Endodermal cell (in vitro differentiated cells): ENCODE measurements at regions not wholly inside any gene's neighbourhood (a gene's known extent, or its start where the extent isn't known, plus 50 kb on each side); places are given as distances from the start of the nearest gene placed in this dataset.

ENCODE experiments used
- DNase-seq: peaks from one replicate; pipeline ENCODE4 v3.0.0-alpha.2; 2017
- H3K27ac ChIP-seq: 2 replicates; pipeline ENCODE4 v1.5.1; 2013; ENCODE audit warnings: mild to moderate bottlenecking, low read depth, low read length, moderate library complexity
- H3K27me3 ChIP-seq: 2 replicates; pipeline ENCODE4 v1.6.1; 2013; ENCODE audit warnings: mild to moderate bottlenecking, low read length, moderate library complexity; ENCODE audit not compliant: insufficient read depth, control insufficient read depth, poor library complexity, severe bottlenecking
- H3K36me3 ChIP-seq: 2 replicates; pipeline ENCODE4 v1.7.0; 2013; ENCODE audit warnings: mild to moderate bottlenecking, low read length, moderate library complexity; ENCODE audit not compliant: control insufficient read depth, insufficient read depth
- H3K4me1 ChIP-seq: one replicate; pipeline ENCODE4 v1.7.0; 2013; ENCODE audit warnings: low read length; ENCODE audit not compliant: control insufficient read depth, insufficient read depth
- H3K4me3 ChIP-seq: 2 replicates; pipeline ENCODE4 v1.5.1; 2013; ENCODE audit warnings: mild to moderate bottlenecking, low read length, moderate library complexity
- H3K9ac ChIP-seq: 2 replicates; pipeline ENCODE4 v1.6.1; 2013; ENCODE audit warnings: mild to moderate bottlenecking, low read length, moderate library complexity; ENCODE audit not compliant: poor library complexity, severe bottlenecking; ENCODE audit errors: extremely low read depth
- H3K9me3 ChIP-seq: 2 replicates; pipeline ENCODE4 v1.6.1; 2013; ENCODE audit warnings: mild to moderate bottlenecking, low read length, moderate library complexity; ENCODE audit not compliant: control insufficient read depth
- H3K27ac Mint-ChIP-seq: 2 replicates; pipeline ENCODE4 v1.8.0; 2020; ENCODE audit warnings: mixed read lengths
- H3K27me3 Mint-ChIP-seq: 2 replicates; pipeline ENCODE4 v1.8.0; 2021; ENCODE audit warnings: mild to moderate bottlenecking, mixed read lengths; ENCODE audit not compliant: insufficient read depth
- H3K36me3 Mint-ChIP-seq: 2 replicates; pipeline ENCODE4 v1.8.0; 2020; ENCODE audit warnings: low read depth, mixed read lengths
- H3K4me1 Mint-ChIP-seq: 2 replicates; pipeline ENCODE4 v1.8.0; 2020; ENCODE audit warnings: mixed read lengths
- H3K4me3 Mint-ChIP-seq: 2 replicates; pipeline ENCODE4 v1.8.0; 2020; ENCODE audit warnings: mild to moderate bottlenecking, moderate library complexity, mixed read lengths
- H3K9me3 Mint-ChIP-seq: 2 replicates; pipeline ENCODE4 v1.8.0; 2020; ENCODE audit warnings: mild to moderate bottlenecking, mixed read lengths
- WGBS, 2 experiments: methylation state at CpG; one replicate each; pipeline versions ENCODE4 v1.1.5 to v1.1.7; 2013; ENCODE audit warnings: missing lambda C conversion rate in 2 of 2, mixed read lengths in 1 of 2; ENCODE audit not compliant: insufficient coverage in 1 of 2, insufficient read length in 1 of 2; 5-methylcytosine and 5-hydroxymethylcytosine counted together
- TF ChIP-seq, protein P1 (sequence below): fragments of 200-600 bp; sonication (generic); conservative IDR thresholded peaks from 2 replicates; pipeline ENCODE4 v1.5.0; 2021; ENCODE audit warnings: antibody characterized with exemption, mild to moderate bottlenecking

DNA sequence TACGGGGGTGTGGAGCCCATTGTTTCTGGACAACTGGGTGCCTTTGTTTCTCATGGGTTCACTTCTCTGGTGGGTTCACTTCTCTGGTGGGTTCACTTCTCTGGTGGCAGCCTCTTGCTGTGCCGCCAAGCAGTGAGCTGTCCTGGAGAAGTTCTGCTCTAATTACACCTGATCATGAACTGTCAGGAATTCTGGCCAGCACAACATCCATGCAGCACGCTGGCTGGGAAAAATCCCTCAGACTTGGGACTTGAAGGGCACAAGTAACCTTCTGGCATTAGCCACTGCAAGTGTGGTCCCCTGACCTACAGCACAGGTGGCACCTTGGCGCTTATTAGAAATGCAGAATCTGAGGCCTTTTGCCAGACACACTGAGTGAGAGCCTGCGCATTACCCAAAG is 752.5 kb downstream of the QKI start:
- DNase-seq = no peak
- peaks cover 6% of the 10 kb centered on the region for H3K9me3 ChIP-seq
- no peak overlapping the region for H3K4me3 ChIP-seq
- Mint-ChIP-seq H3K9me3 (peaks cover 2% of the 10 kb centered on the region), H3K27me3 (no peaks in the 10 kb centered on the region), H3K27ac (no peak overlapping the region), H3K4me1 (peaks cover 12% of the 10 kb centered on the region), H3K4me3 (no peak overlapping the region), H3K36me3 (no peaks in the 10 kb centered on the region)
- H3K4me1 ChIP-seq = no peaks in the 10 kb centered on the region
- H3K27ac ChIP-seq = no peak overlapping the region
- H3K9ac ChIP-seq = no peak overlapping the region
- WGBS, 2 experiments = 94 to 97% methylated on average over 4 to 5 of the region's 5 CpGs
- no peaks in the 10 kb centered on the region for H3K36me3 ChIP-seq
- TF ChIP-seq, protein P1, sequence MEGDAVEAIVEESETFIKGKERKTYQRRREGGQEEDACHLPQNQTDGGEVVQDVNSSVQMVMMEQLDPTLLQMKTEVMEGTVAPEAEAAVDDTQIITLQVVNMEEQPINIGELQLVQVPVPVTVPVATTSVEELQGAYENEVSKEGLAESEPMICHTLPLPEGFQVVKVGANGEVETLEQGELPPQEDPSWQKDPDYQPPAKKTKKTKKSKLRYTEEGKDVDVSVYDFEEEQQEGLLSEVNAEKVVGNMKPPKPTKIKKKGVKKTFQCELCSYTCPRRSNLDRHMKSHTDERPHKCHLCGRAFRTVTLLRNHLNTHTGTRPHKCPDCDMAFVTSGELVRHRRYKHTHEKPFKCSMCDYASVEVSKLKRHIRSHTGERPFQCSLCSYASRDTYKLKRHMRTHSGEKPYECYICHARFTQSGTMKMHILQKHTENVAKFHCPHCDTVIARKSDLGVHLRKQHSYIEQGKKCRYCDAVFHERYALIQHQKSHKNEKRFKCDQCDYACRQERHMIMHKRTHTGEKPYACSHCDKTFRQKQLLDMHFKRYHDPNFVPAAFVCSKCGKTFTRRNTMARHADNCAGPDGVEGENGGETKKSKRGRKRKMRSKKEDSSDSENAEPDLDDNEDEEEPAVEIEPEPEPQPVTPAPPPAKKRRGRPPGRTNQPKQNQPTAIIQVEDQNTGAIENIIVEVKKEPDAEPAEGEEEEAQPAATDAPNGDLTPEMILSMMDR = no peak
- no peaks in the 10 kb centered on the region for H3K27me3 ChIP-seq

DNA sequence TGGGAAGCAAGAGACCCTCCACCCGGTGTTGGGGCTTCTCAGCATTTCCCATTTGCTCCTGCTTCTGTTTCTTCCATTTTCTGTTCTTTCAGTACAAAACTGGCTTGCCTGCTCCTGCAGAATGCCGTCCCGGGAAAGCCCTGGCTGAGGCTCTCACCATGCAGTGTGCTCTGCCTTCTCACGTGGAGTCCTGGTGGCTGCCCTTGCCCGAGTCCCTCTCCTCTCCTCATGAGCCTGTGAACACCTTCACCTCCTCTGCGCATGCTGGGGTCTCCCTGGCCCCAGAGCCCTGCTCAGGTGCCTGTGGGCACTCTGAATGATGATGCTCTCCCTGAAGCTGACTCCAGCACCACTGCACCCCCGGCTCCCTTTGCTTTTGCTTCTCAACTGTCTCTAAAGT is 752.0 kb downstream of the QKI start:
- Mint-ChIP-seq H3K36me3 (no peaks in the 10 kb centered on the region), H3K27ac (no peak overlapping the region), H3K27me3 (no peaks in the 10 kb centered on the region), H3K4me3 (no peak overlapping the region), H3K4me1 (peaks cover 12% of the 10 kb centered on the region), H3K9me3 (peaks cover 5% of the 10 kb centered on the region)
- Histone ChIP-seq H3K27me3 (no peaks in the 10 kb centered on the region), H3K4me1 (no peaks in the 10 kb centered on the region), H3K27ac (no peak overlapping the region), H3K9ac (no peak overlapping the region), H3K36me3 (no peaks in the 10 kb centered on the region), H3K4me3 (no peak overlapping the region), H3K9me3 (peaks cover 7% of the 10 kb centered on the region)
- no peak for DNase-seq
- 89 to 92% methylated on average over 5 to 7 of the region's 7 CpGs for WGBS, 2 experiments
- TF ChIP-seq, protein P1 = no peak

DNA sequence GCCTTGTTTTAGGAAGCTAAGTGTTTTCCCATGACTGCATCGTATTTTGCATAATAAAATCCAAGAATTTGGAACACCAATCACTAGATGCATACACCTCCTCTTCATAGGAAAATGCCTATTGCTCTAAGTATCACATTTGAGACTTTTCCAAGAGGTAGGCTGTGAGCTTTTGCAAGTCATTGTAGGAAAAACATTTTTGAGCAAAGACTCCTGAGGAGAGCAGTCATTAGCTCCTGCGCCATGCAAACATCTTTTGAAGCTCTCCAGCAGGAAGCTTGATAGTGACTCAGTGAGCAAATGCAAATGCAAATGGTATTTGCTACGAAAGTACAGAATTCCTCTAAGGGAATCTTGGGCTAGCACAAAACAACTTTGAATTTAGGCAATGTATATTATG is 750.4 kb downstream of the QKI start:
- TF ChIP-seq, protein P1 = no peak
- Mint-ChIP-seq H3K27me3 (no peaks in the 10 kb centered on the region), H3K4me3 (no peak overlapping the region), H3K27ac (no peak overlapping the region), H3K4me1 (peaks cover 12% of the 10 kb centered on the region), H3K9me3 (peaks cover 12% of the 10 kb centered on the region), H3K36me3 (no peaks in the 10 kb centered on the region)
- H3K27me3 ChIP-seq = no peaks in the 10 kb centered on the region
- WGBS, 2 experiments = 64 to 76% methylated on average over 2 to 3 of the region's 3 CpGs
- no peak for DNase-seq
- peaks cover 7% of the 10 kb centered on the region for H3K9me3 ChIP-seq
- no peak overlapping the region for H3K27ac ChIP-seq
- no peaks in the 10 kb centered on the region for H3K36me3 ChIP-seq
- no peak overlapping the region for H3K4me3 ChIP-seq
- H3K4me1 ChIP-seq = no peaks in the 10 kb centered on the region
- no peak overlapping the region for H3K9ac ChIP-seq
